ENCODE measurements at regions not wholly inside any gene's neighbourhood (a gene's known extent, or its start where the extent isn't known, plus 50 kb on each side); places are given as distances from the start of the nearest gene placed in this dataset.

DNA sequence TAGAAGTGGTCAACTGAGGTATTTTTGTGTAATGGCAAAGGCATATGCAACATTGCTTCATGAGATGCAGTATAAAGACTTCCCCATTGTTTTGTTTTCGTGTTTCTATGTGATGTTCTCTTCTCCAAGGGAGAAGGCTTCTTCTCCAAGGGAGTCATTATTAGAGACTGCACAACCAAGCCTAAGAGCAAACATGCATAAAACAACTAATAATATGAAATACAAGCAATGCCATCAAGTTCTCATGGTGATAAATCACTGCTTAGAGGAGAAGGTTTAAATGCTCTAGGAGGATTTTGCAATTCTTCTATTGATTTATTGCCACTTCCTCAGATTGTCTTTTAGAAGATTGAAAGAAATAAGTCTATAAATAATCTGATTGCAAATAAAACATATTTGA, 524.4 kb downstream of the IRS1 start:
- TF ChIP-seq, protein P1, sequence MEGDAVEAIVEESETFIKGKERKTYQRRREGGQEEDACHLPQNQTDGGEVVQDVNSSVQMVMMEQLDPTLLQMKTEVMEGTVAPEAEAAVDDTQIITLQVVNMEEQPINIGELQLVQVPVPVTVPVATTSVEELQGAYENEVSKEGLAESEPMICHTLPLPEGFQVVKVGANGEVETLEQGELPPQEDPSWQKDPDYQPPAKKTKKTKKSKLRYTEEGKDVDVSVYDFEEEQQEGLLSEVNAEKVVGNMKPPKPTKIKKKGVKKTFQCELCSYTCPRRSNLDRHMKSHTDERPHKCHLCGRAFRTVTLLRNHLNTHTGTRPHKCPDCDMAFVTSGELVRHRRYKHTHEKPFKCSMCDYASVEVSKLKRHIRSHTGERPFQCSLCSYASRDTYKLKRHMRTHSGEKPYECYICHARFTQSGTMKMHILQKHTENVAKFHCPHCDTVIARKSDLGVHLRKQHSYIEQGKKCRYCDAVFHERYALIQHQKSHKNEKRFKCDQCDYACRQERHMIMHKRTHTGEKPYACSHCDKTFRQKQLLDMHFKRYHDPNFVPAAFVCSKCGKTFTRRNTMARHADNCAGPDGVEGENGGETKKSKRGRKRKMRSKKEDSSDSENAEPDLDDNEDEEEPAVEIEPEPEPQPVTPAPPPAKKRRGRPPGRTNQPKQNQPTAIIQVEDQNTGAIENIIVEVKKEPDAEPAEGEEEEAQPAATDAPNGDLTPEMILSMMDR (IDR thresholded peaks at IDR 0.05): no peak
- TF ChIP-seq POLR2A (IDR thresholded peaks at IDR 0.05): no peak
